Right atrium auricular region (tissue), 2 donors: ENCODE measurements at regions not wholly inside any gene's neighbourhood (a gene's known extent, or its start where the extent isn't known, plus 50 kb on each side); places are given as distances from the start of the nearest gene placed in this dataset.

Experiments used
- DNase-seq: peaks from one replicate; pipeline ENCODE4 v3.0.0-alpha.2; 2019; ENCODE audit warnings: low spot score
- H3K27ac ChIP-seq, 2 donors: fragments of 200-600 bp; sonication (generic); 1 replicate in 1 of 2; 2 replicates in 1 of 2; pipeline ENCODE4 v1.5.1; 2016 to 2019
- H3K27me3 ChIP-seq, 2 donors: fragments of 200-600 bp; sonication (generic); one replicate each; pipeline versions ENCODE4 v1.5.1 to v1.6.0; 2017 to 2019
- H3K36me3 ChIP-seq: fragments of 200-600 bp; sonication (generic); one replicate; pipeline ENCODE4 v1.5.1; 2016
- H3K4me1 ChIP-seq, 2 donors: fragments of 200-600 bp; sonication (generic); one replicate each; pipeline versions ENCODE4 v1.5.1 to v1.6.0; 2017 to 2019
- H3K4me3 ChIP-seq, 2 donors: fragments of 200-600 bp; sonication (generic); 1 replicate in 1 of 2; 2 replicates in 1 of 2; pipeline ENCODE4 v1.5.1; 2017 to 2019; ENCODE audit warnings: mild to moderate bottlenecking in 1 of 2, moderate library complexity in 1 of 2
- H3K9me3 ChIP-seq, 2 donors: fragments of 200-600 bp; sonication (generic); one replicate each; pipeline ENCODE4 v1.5.1; 2019
- TF ChIP-seq, protein P1 (sequence below), 2 donors: fragments of 200-600 bp; sonication (generic); IDR thresholded peaks; one replicate each; pipeline ENCODE4 v1.5.1; 2019; ENCODE audit warnings: antibody characterized with exemption in 2 of 2

DNA sequence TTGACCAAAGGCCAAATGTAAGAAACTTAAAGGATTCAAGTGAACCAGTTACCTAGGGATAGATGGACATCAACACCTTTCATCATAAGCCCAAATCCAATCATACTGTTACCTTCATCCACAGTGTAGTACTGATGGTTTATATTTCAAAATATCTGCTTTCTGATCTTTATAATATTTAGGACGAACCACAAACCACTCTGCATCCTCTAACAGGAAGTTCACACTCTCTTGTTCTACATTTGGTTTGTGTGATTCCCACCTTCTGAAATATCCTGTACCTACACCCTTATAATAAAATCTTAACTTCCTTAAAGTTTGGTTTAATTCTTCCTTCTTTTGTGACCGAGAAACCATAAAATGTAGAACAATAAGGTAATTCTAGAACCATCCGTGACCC is 535.7 kb upstream of the CHAC2 start:
- Histone ChIP-seq H3K4me3 (no peak overlapping the region), H3K27me3 (no peaks in the 10 kb centered on the region), H3K27ac (no peak overlapping the region), H3K4me1 (no peaks in the 10 kb centered on the region), H3K9me3 (no peaks in the 10 kb centered on the region), H3K36me3 (no peaks in the 10 kb centered on the region)
- DNase-seq = no peak
- TF ChIP-seq, protein P1, sequence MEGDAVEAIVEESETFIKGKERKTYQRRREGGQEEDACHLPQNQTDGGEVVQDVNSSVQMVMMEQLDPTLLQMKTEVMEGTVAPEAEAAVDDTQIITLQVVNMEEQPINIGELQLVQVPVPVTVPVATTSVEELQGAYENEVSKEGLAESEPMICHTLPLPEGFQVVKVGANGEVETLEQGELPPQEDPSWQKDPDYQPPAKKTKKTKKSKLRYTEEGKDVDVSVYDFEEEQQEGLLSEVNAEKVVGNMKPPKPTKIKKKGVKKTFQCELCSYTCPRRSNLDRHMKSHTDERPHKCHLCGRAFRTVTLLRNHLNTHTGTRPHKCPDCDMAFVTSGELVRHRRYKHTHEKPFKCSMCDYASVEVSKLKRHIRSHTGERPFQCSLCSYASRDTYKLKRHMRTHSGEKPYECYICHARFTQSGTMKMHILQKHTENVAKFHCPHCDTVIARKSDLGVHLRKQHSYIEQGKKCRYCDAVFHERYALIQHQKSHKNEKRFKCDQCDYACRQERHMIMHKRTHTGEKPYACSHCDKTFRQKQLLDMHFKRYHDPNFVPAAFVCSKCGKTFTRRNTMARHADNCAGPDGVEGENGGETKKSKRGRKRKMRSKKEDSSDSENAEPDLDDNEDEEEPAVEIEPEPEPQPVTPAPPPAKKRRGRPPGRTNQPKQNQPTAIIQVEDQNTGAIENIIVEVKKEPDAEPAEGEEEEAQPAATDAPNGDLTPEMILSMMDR (IDR thresholded peaks at IDR 0.05) = no peak

DNA sequence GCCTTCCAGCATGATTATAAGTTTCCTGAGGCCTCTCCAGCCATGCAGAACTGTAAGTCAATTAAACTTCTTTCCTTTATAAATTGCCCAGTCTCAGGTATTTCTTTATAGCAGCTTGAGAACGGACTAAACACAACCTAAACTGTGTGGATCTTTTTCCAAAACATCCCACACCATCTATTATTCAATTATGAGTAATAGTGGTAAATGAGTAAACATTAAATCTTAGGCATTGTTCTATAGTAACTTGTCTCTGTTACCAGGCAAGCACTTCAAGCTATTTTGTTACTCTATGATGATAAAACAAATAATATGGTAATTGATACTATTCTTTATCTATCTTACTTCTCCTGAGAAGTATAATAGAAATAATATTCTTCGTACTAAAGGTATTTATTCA is 536.9 kb upstream of the CHAC2 start:
- TF ChIP-seq, protein P1 (IDR thresholded peaks at IDR 0.05) = no peak
- DNase-seq = no peak
- no peak overlapping the region for H3K4me3 ChIP-seq
- no peaks in the 10 kb centered on the region for H3K27me3 ChIP-seq
- H3K9me3 ChIP-seq = no peaks in the 10 kb centered on the region
- H3K27ac ChIP-seq = no peak overlapping the region
- no peaks in the 10 kb centered on the region for H3K36me3 ChIP-seq
- no peaks in the 10 kb centered on the region for H3K4me1 ChIP-seq

DNA sequence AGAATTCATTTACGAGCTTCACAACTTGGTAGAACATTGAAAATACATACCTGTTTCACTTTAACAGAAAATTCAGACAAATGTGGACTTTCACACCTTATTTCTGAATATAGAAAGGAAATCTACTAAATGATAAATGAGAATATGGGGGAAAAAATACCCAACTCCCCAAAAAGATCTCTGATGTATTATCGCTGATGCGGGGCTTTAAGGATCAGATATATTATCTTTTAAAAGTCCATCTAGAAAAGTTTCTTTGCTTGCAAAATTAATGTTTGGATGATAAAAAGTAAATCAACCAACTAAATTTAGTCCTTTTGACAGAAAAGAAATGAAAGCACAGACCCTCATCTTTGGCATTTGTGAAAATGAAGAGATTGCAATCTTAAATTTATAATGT is 540.1 kb upstream of the CHAC2 start:
- Histone ChIP-seq H3K9me3 (no peaks in the 10 kb centered on the region), H3K4me3 (no peak overlapping the region), H3K27ac (no peak overlapping the region), H3K27me3 (no peaks in the 10 kb centered on the region), H3K4me1 (no peaks in the 10 kb centered on the region), H3K36me3 (no peaks in the 10 kb centered on the region)
- no peak for DNase-seq
- TF ChIP-seq, protein P1 (IDR thresholded peaks at IDR 0.05) = no peak

DNA sequence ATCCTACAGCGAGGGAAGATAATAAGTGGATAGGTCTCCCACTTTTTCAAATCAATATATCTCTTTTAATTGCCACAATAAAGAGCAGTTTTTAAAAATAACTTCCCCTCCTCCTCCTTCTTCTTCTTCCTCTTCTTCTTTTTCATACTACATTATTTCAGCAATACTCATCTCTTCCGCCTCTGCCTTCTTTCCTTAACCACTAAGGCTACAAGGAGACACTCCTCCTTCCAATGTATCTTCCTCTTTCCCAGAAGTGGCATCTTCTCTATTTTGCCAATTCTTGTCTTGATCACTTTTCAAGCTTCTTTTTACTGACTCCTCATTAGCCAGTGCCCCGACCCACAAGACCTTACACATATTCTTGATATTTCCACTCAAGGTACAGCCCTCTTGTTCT is 546.6 kb upstream of the CHAC2 start:
- Histone ChIP-seq H3K36me3 (no peaks in the 10 kb centered on the region), H3K9me3 (no peaks in the 10 kb centered on the region), H3K4me1 (no peaks in the 10 kb centered on the region), H3K4me3 (no peak overlapping the region), H3K27ac (no peak overlapping the region), H3K27me3 (no peaks in the 10 kb centered on the region)
- no peak for DNase-seq
- TF ChIP-seq, protein P1 (IDR thresholded peaks at IDR 0.05) = no peak

DNA sequence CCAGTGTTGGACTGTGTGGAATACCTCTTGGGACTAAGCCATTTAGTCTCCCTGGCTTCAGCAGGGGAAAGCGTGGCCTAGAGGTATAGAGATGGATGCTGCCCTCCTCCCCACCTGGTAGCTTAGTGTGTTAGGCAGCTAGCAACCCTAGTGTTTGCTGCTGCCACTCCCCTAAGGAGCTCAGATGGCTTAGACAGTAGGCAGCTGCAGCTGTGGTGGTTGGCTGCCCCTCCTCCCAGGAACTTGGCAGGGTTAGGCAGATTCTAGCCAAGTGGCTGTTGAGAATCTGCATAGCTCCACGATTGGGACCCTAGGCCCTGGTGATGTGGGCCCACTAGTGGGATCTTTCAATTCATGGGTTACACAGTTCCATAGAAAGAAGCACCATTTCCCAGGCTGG is 550.4 kb upstream of the CHAC2 start:
- TF ChIP-seq, protein P1 (IDR thresholded peaks at IDR 0.05) = no peak
- no peak for DNase-seq
- no peak overlapping the region for H3K27ac ChIP-seq

DNA sequence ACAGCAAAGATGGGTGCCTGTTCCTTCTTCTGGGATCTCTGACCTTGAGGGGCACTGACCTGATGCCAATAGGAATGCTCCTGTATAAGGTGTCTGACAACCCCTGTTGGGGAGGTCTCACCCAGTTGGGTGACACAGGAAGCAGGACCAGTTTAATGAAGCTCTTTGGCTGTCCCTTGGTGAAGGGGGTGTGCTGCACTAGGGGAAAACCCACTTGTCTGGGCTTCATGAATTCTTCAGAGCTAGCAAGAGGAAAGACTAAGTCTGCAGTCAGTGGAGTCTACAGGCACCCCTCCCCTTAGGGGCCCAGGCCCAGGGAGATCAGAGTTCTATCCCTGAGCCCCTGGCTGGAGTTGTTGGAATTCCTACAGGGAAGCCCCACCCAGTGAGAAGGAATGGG is 550.8 kb upstream of the CHAC2 start:
- TF ChIP-seq, protein P1 (IDR thresholded peaks at IDR 0.05) = no peak
- Histone ChIP-seq H3K36me3 (no peaks in the 10 kb centered on the region), H3K4me1 (no peaks in the 10 kb centered on the region)

More for the DNA sequence above, 550.4 kb upstream of the CHAC2 start:
- no peaks in the 10 kb centered on the region for H3K4me1 ChIP-seq
- H3K9me3 ChIP-seq = no peaks in the 10 kb centered on the region
- no peak overlapping the region for H3K4me3 ChIP-seq
- no peaks in the 10 kb centered on the region for H3K27me3 ChIP-seq
- no peaks in the 10 kb centered on the region for H3K36me3 ChIP-seq

More for the DNA sequence above, 550.8 kb upstream of the CHAC2 start:
- Histone ChIP-seq H3K27ac (no peak overlapping the region), H3K9me3 (no peaks in the 10 kb centered on the region), H3K27me3 (no peaks in the 10 kb centered on the region), H3K4me3 (no peak overlapping the region)
- no peak for DNase-seq
